ENCODE measurements at regions not wholly inside any gene's neighbourhood (a gene's known extent, or its start where the extent isn't known, plus 50 kb on each side); places are given as distances from the start of the nearest gene placed in this dataset.

DNA sequence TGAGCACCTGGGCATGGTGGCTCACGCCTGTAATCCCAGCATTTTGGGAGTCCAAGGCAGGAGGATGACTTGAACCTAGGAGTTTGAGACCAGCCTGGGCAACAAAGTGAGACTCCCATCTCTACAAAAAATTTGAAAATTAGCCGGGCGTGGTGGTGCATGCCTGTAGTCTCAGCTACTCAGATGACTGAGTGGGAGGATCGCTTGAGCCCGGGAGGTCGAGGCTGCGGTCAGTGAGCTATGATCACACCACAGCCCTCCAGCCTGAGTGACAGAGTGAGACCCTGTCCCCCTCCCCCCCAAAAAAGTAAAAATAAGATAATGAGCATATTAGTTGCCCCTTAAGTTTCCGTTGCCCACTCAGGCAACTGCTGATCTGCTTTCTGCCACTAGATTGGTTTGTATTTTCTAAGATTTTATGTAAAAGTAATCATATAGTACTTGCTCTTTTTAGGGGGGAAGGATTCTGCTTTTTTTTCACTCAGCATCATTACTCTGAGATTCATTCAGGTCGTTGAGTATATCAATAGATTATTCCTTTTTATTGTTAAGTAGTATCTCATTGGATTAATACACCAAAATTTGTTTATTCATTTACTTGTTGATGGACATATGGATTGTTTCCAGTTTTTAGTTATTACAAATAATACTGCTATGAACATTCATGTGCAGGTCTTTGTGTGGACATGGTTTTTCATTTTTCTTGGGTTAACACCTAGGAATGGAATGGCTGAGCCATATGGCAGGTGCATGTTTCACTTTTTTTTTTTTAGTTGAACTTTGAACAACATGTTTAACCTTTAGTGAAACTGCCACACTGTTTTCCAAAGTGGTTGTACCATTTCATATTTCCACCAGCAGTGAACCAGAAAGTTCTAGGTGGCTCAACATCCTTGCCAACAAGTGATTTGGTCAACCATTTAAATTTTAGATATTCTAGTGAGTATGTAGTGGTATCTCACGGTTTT lies 75.0 kb upstream of the SPRED2 start:
- no peak for DNase-seq (ENCODE audit: low read depth)

GRCh38 chr2:65504814-65505697 lies 72.7 kb upstream of the SPRED2 start:
- no peak for DNase-seq (ENCODE audit: low read depth)

DNA sequence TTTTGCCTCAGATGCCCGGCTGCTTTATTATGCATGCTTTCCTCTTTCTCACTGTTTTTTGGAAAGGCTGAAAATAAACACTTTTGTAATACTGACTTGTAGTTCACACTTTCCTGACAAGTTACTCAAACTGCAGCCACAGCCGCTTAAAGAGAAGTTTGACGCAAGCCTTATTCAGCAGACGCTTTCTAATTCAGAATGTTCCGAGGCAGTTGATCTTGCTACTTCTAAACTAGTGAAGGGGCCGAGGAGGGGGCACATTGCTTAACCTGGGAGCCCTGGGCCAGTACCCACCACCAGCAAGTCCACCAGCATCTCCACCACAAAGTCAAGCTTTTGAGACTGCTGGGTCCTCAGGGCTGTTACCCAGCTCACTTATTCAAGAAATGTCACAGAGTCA lies 71.8 kb upstream of the SPRED2 start:
- DNase-seq (ENCODE audit: low read depth), result no peak

GRCh38 chr2:65503746-65504145 lies 71.3 kb upstream of the SPRED2 start:
- no peak for DNase-seq (ENCODE audit: low read depth)

GRCh38 chr2:65501836-65502235 lies 69.4 kb upstream of the SPRED2 start:
- DNase-seq (ENCODE audit: low read depth), result no peak

- DNase-seq (ENCODE audit: low read depth), result no peak
These were observed 68.7 kb upstream of the SPRED2 start for GRCh38 chr2:65501074-65501473.

DNA sequence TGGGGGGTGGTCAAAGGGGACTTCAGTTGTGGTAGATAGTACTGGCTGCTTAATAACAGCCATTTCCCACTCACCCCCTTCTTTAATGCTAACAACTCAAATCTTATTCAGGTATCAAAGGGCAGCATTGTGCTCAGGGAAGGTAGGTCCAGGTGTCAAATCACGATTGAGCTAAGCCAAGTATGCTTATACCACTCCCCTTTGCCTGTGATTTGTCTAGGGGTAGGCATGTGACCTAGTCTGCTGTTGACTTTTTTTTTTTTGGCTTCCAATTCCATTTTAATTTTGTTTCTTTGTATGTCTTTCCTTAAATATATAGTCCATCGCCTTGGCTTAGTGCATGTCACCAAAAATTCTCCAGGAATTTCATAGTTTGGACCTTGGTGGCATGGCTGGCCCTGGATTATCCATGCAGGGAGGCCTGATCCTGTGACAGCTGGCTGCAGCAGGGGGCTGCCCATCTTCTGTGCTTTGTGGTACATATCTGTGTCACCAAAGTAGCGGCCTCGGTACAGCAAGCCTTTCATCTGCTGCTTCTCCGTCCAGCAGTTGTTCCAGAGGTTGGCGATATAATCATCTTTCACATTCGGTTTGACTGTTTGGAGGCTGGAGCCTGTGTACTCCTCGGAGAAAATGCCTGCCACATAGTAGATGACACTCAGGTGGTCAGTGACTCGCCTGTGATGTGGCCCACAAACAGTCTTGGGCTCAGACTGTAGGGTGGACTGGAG lies 68.1 kb upstream of the SPRED2 start:
- no peak for DNase-seq (ENCODE audit: low read depth)

DNA sequence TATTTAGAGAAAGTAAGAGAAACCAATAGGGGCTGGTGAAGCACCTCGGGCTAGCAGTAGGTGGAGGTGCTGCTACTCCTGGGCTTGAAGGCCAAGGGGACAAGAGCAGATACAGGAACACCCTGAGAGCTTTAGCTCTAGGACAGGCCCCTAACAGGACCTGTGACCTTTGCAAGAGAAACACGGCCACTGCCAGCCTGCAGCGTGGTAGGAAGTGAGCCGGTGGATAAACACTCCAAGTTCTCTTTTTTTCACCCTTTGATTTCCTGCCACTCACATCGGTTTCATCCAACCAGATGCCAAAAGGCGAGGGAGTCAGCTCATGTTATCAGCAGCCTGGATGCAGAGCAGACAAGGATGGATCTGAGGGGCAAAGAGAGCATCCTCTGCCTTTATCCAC lies 66.8 kb upstream of the SPRED2 start:
- no peak for DNase-seq (ENCODE audit: low read depth)

DNA sequence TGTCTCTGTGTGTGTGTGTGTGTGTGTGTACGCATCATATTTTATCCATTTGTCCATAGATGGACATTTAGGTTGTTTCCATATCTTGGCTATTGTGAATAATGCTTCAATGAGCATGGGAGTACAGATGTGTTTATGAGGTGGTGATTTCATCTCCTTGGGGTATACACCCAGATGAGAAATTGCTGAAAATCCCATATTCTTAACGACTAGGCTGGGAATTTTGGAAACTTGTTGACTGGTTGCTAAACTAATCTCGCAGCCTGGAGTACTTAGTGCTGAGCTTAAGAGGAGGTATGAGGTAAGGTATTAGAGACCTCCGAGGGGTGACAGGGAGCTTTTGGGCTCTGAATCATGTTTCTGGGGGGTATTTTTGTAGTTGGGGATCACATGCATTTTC lies 66.0 kb upstream of the SPRED2 start:
- DNase-seq (ENCODE audit: low read depth), result no peak

DNA sequence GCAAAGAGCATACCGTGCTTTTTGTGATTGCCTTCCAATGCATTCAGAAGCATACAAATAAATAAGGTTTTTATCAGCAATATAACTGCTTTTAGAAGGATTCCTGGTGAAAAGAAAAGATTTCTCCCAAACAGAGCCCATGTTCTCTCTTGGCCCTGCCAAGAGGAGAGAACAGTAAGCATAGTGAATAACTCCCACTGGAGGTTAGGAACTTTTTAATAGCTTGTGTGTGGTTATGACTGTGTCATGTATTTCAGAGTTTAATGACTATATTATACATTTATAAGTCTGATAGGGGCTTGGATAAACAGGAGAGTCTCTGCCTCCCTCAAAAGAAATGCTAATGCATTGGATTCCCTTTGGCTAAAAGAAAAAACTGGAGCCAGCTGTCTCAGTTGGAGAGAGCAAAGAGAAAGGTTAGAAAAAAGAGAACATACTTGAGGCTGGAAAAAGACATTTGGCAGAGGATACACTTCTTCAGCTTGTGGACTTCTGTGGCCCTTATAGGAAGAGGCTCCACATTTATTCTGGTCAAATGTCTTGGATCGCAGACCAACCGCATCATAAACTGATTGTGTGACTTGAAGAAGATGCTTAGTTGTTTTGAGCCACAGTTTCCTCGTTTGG lies 63.0 kb upstream of the SPRED2 start:
- DNase-seq (ENCODE audit: low read depth), result no peak

DNA sequence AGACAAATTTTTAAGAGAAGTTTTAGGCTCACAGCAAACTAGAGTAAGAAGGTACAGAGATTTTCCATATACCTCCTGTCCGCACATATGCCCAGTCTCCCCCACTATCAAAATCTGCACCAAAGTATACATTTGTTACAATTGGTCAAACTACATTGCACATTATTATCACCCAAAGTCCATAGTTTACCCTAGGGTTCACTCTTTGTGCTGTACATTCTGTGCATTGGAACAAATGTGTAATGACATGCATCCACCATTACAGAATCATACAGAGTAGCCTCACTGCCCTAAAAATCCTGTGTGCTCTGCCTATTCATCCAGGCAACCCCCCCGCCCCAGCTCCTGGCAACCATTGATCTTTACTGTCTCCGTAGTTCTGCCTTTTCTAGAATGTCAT lies 61.7 kb upstream of the SPRED2 start:
- DNase-seq (ENCODE audit: low read depth), result no peak

DNA sequence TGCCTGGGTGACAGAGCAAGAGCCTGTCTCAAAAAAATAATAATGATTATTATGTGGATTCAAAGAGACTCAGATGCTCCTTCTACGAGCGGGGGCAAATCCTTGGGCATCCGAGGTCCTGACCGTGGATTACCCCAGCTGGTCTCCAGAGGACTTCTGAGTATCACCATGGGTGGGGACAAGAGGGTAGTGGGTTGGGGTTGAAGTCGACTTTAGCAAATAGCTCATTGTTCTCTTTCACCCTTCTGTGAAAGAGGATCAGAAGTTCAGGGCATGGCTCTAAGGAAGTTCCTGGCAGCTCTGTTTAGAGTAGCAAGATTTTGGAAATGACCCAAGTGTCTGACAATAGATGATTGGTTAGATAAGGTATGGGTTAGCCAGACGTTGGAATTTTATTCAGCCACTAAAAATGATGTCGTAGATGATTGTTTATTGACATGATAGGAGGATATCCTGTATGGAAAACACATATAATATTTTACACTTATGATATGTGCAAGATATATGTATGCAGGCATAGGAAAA lies 59.0 kb upstream of the SPRED2 start:
- peak; percentile 21 for DNase-seq (ENCODE audit: low read depth)

GRCh38 chr2:65490222-65490621 lies 57.8 kb upstream of the SPRED2 start:
- no peak for DNase-seq (ENCODE audit: low read depth)

DNA sequence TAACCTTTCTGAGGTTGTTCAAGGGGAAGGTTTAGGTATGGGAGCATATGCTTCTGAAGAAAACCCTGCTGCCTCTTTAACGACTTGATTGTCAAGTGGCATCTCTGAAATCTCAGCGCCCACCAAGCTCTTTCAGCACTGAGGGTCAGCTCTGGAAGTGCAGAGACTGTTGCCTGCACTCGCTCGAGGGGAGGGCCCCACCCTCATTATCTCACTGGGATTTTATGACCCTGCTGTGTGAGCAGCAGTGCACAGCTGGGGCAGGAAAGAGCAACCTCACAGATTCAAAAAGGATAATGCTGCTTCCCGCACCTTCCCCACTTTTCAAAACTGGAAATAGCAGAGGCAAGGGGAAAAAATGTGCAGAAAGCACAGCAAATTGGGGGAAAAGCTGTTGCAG lies 56.9 kb upstream of the SPRED2 start:
- no peak for DNase-seq (ENCODE audit: low read depth)

DNA sequence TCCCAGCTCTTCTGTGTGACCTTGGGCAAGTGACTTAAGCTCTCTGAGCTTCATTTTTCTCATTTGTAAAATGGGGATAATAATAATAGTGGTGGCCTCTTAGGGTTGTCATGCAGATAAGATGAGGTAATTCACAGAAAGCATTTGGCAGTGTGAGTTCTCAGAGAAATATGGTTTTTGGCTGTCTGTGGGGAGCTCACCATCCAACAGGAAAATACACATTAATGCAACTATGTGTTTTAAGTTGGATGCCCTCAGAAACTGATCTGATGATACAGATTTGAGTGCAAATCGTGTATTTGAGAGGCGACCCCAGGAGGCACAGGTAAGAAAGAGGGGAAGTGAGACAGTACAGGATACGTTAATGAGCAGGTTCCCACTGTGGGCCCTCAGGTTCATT lies 56.1 kb upstream of the SPRED2 start:
- DNase-seq (ENCODE audit: low read depth), result no peak

GRCh38 chr2:65487404-65487803 lies 55.0 kb upstream of the SPRED2 start:
- peak; percentile 15 for DNase-seq (ENCODE audit: low read depth)

- DNase-seq (ENCODE audit: low read depth), result no peak
These were observed 54.4 kb upstream of the SPRED2 start for GRCh38 chr2:65486802-65487201.

DNA sequence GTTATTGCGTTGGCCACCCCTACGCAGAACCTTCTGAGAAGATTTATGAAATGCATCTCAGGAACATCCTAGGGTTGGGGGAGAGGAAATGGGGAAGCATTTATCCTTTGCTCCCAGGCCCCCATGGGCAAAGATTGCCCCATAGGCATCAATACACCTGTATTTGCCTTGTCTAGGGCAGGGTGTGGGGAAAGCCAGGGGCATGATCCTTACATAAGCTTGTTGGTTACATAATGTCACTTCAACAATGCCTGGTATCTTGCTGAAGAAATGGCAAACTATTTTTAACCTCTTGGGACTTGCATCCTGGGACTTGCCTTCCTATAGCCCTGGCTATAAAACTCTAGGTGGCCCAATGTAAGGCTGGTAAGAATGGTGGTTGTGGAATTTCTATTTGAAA lies 53.9 kb upstream of the SPRED2 start:
- no peak for DNase-seq (ENCODE audit: low read depth)

DNA sequence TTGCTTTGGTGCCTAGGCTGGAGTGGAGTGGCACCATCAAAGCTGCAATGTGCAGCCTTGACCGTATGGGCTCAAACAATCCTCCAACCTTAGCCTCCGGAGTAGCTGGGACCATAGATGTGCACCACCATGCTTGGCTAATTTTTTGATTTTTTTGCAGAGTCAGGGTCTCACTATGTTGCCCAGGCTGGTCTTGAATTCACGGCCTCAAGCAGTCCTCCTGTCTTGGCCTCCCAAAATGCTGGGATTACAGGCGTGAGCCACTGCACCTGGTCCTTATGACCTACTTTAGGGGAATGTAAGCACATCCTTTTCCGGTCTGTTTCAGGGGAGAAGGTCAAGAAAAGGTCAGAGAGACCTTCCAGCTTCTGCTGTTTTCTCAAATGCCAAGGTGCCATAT lies 53.4 kb upstream of the SPRED2 start:
- DNase-seq (ENCODE audit: low read depth), result no peak

DNA sequence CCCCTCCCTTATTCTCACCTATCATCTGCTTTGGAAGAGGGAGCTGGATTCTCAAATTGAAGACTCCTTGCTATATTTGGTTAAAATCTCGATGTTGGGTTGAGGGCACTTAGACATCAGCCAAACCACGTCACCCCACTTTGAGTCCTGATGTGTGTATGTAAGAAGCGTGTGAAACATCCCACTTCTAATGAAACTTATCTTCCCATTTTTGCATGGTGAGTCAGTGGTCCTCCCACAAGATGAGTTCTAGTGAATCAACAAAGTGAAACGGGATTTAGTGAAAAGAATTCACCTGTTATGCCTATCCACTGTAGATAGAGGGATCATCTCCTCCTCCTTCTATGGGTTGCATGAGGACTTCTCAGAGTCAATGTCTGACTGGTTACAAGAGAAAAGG lies 51.4 kb upstream of the SPRED2 start:
- peak; percentile 79 for DNase-seq (ENCODE audit: low read depth)

GRCh38 chr2:65482971-65483370 lies 50.6 kb upstream of the SPRED2 start:
- DNase-seq (ENCODE audit: low read depth), result no peak

All from HT1080 (cell line).